ENCODE measurements at regions not wholly inside any gene's neighbourhood (a gene's known extent, or its start where the extent isn't known, plus 50 kb on each side); places are given as distances from the start of the nearest gene placed in this dataset.

DNA sequence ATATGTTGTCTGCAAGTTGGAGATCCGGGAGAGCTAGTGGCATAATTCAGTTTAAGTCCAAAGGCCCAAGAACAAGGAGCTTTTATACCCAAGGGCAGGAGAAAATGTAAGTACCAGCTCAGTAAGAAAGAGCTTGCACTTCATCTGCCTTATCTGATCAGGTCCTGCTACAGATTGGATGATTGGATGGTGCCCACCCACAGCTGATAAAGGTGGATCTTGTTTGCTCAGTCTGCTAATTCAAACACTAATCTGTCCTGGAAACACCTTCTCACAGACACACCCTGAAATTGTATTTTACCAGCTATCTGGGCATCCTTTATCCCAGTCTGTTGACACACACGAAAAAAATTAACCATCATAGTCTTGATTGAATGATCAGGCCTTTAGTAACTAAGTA, 230.7 kb upstream of the SLC16A7 start:
- intact Hi-C loops (cut with micrococcal nuclease) (no loop called here), in situ Hi-C loops (cut with MboI; ENCODE audit: low sequenced_read_pairs) (no loop called here), dilution Hi-C loops (cut with HindIII; ENCODE audit: low sequenced_read_pairs, unreplicated experiment) (no loop called here)
- no peak overlapping the region for H2BK15ac ChIP-seq (ENCODE audit: low read depth, low read length)
- no peak overlapping the region for H4K91ac ChIP-seq (ENCODE audit: insufficient read depth, low read depth, low read length)
- no peak overlapping the region for H3K9ac ChIP-seq (ENCODE audit: low read depth, low read length)
- CTCF ChIA-PET = no interaction called here
- no peak overlapping the region for H4K8ac ChIP-seq (ENCODE audit: low read depth in 2 of 2, low read length in 2 of 2)
- no peak overlapping the region for H3K4me2 ChIP-seq (ENCODE audit: low read depth, low read length)
- H3K4me1 ChIP-seq (ENCODE audit: control insufficient read depth, insufficient read depth, low read length) = no peaks in the 10 kb centered on the region
- ATAC-seq (ENCODE audit: low read depth) (no peak), DNase-seq (no peak)
- WGBS, 2 experiments (ENCODE audit: extremely low coverage in 2 of 2, insufficient read length in 1 of 2) = no CpG with 5 or more reads among the region's 2 CpGs
- H3K4ac ChIP-seq (ENCODE audit: low read depth, low read length) = no peak overlapping the region
- no peaks in the 10 kb centered on the region for H3K9me3 ChIP-seq (ENCODE audit: control insufficient read depth, insufficient read depth, low read length)
- no peak overlapping the region for H2BK20ac ChIP-seq (ENCODE audit: low read depth, low read length)
- no peak overlapping the region for H2AFZ ChIP-seq (replicated peaks; ENCODE audit: low read length, poor library complexity)
- no peak overlapping the region for H3K18ac ChIP-seq (ENCODE audit: low read depth, low read length)
- POLR2A ChIA-PET (ENCODE audit: unreplicated experiment) = no interaction called here
- H4K5ac ChIP-seq (ENCODE audit: low read depth, low read length) = no peak overlapping the region
- H3K4me3 ChIP-seq (ENCODE audit: insufficient read depth, low read depth, low read length) = no peak overlapping the region
- H3K14ac ChIP-seq (replicated peaks; ENCODE audit: low read depth, low read length) = no peak overlapping the region
- no peak overlapping the region for H3K56ac ChIP-seq (ENCODE audit: extremely low read depth, insufficient read depth, low read length)
- TF ChIP-seq NFE2L2 (IDR thresholded peaks at IDR 0.05; ENCODE audit: low read depth, low read length) (no peak), BHLHE40 (IDR thresholded peaks at IDR 0.05; ENCODE audit: low read depth, low read length) (no peak), RFX5 (IDR thresholded peaks at IDR 0.05; ENCODE audit: low read depth, low read length) (no peak), SMC3 (IDR thresholded peaks at IDR 0.05; ENCODE audit: low read depth, low read length) (no peak), MAFK (IDR thresholded peaks at IDR 0.05; ENCODE audit: low read depth, low read length) (no peak), POLR2A (IDR thresholded peaks at IDR 0.05; ENCODE audit: low read depth, low read length) (no peak), MAZ (IDR thresholded peaks at IDR 0.05; ENCODE audit: borderline replicate concordance, low read depth, low read length) (no peak), CEBPB (IDR thresholded peaks at IDR 0.05; ENCODE audit: low read depth, low read length) (no peak), RAD21 (IDR thresholded peaks at IDR 0.05; ENCODE audit: low read length) (no peak), FOS (IDR thresholded peaks at IDR 0.05; ENCODE audit: low read depth, low read length) (no peak), RCOR1 (IDR thresholded peaks at IDR 0.05; ENCODE audit: insufficient replicate concordance, low read length) (no peak), MXI1 (IDR thresholded peaks at IDR 0.05; ENCODE audit: borderline replicate concordance, low read depth, low read length) (no peak), CHD1 (IDR thresholded peaks at IDR 0.05; ENCODE audit: low read depth, low read length) (no peak)
- TF ChIP-seq, protein P1, sequence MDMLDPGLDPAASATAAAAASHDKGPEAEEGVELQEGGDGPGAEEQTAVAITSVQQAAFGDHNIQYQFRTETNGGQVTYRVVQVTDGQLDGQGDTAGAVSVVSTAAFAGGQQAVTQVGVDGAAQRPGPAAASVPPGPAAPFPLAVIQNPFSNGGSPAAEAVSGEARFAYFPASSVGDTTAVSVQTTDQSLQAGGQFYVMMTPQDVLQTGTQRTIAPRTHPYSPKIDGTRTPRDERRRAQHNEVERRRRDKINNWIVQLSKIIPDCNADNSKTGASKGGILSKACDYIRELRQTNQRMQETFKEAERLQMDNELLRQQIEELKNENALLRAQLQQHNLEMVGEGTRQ (IDR thresholded peaks at IDR 0.05; ENCODE audit: low read depth, low read length) = no peak
- TF ChIP-seq, protein P2, sequence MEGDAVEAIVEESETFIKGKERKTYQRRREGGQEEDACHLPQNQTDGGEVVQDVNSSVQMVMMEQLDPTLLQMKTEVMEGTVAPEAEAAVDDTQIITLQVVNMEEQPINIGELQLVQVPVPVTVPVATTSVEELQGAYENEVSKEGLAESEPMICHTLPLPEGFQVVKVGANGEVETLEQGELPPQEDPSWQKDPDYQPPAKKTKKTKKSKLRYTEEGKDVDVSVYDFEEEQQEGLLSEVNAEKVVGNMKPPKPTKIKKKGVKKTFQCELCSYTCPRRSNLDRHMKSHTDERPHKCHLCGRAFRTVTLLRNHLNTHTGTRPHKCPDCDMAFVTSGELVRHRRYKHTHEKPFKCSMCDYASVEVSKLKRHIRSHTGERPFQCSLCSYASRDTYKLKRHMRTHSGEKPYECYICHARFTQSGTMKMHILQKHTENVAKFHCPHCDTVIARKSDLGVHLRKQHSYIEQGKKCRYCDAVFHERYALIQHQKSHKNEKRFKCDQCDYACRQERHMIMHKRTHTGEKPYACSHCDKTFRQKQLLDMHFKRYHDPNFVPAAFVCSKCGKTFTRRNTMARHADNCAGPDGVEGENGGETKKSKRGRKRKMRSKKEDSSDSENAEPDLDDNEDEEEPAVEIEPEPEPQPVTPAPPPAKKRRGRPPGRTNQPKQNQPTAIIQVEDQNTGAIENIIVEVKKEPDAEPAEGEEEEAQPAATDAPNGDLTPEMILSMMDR (conservative IDR thresholded peaks at IDR 0.05; ENCODE audit: low read depth, low read length) = no peak
- TF ChIP-seq, protein P3, sequence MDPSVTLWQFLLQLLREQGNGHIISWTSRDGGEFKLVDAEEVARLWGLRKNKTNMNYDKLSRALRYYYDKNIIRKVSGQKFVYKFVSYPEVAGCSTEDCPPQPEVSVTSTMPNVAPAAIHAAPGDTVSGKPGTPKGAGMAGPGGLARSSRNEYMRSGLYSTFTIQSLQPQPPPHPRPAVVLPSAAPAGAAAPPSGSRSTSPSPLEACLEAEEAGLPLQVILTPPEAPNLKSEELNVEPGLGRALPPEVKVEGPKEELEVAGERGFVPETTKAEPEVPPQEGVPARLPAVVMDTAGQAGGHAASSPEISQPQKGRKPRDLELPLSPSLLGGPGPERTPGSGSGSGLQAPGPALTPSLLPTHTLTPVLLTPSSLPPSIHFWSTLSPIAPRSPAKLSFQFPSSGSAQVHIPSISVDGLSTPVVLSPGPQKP (IDR thresholded peaks at IDR 0.05; ENCODE audit: borderline replicate concordance, low read depth, low read length) = no peak
- no peaks in the 10 kb centered on the region for H3K36me3 ChIP-seq (ENCODE audit: control insufficient read depth, insufficient read depth, low read length)
- H3K79me1 ChIP-seq (ENCODE audit: low read depth in 1 of 2, low read length in 2 of 2) = no peaks in the 10 kb centered on the region
- no peaks in the 10 kb centered on the region for H3K9me1 ChIP-seq (ENCODE audit: insufficient read depth, low read length)
- no peak overlapping the region for H2AK5ac ChIP-seq (ENCODE audit: low read depth, low read length)
- H2BK120ac ChIP-seq (ENCODE audit: low read depth, low read length) = no peak overlapping the region
- BruUV-seq (replicated peaks) = no TSS peak
- no peak overlapping the region for H2BK5ac ChIP-seq (ENCODE audit: low read depth, low read length, poor library complexity, severe bottlenecking)
- H4K20me1 ChIP-seq (ENCODE audit: insufficient read depth, low read length) = no peaks in the 10 kb centered on the region
- no peak overlapping the region for H2AK9ac ChIP-seq (replicated peaks; ENCODE audit: low read depth, low read length, poor library complexity)
- H3K27ac ChIP-seq (ENCODE audit: insufficient read depth, low read length) = no peak overlapping the region
- H3K27me3 ChIP-seq (ENCODE audit: control insufficient read depth, insufficient read depth, low read length) = no peaks in the 10 kb centered on the region
- no peak overlapping the region for H3K23ac ChIP-seq (ENCODE audit: low read depth, low read length)

All from IMR-90 (cell line).